D721Med (cell line): ENCODE measurements at regions not wholly inside any gene's neighbourhood (a gene's known extent, or its start where the extent isn't known, plus 50 kb on each side); places are given as distances from the start of the nearest gene placed in this dataset.
A peak's percentile ranks its signal among the peaks of the same experiment; 100 is the strongest.

Experiments
- DNase-seq: peaks from one replicate; pipeline ENCODE4 v3.0.0; 2011; ENCODE audit warnings: low spot score; ENCODE audit not compliant: insufficient read length
- FAIRE-seq: peaks from 2 replicates; lab custom pipeline; 2011; peaks lifted over from hg19 to GRCh38; lab: Jason Lieb, UNC
- TF ChIP-seq, protein P1 (sequence below): IDR thresholded peaks from 2 replicates; pipeline ENCODE4 v1.5.1; 2012; ENCODE audit warnings: mild to moderate bottlenecking, control low read depth; ENCODE audit not compliant: insufficient read depth; ENCODE audit errors: missing control alignments

DNA sequence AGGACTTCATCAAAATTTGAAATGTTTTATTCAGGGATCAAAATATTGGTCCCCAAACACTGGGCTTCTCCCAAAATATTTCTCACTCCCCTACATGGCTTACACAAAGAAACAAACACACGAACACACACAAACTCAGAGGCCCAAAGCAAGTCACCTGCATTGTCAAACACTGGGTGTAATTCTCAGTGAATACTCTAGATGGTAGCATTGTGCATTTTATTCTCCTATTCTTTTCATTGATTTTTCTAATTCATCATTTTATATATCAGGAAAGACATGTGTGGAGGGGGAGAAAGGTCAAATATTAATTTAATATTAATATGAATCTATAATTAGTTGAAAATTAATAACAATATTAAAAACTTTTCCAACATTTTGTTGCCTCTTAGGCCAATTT, 72.3 kb upstream of the TNMD start:
- FAIRE-seq (peak; percentile 64), DNase-seq (no peak)

DNA sequence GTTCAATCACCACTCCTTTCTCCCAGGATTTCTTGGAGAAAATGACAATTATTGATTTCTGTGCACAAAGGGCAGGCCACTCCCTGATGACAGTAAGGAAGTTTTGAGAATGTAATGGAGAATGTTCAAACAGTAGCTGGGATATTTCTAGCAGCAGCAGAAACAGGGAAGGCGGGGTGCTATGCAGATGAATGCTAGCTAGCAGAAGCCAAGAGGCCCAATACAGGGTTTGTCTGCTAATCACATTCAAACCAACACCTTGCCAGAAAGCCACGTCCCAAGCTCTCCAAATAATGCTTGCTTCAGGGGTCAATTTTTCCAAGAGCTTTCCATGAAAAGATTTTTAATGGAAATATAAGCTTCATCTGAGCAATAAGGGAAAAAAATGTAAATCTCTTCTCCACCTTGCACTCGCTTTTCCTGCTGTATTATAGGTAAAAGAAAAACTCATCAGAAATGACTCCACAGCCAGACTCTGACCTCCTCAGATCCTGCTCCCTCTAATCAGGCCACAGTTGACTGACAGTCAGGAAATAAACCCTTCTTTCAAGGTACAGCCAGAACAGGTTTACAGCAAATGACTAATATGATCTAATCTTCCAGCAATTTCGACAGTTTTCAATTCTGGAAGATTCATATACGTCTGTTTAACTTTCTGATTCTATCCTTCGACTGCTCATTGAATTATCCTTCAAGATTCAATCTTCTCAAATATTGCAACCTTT, 84.7 kb upstream of the PCDH19 start:
- TF ChIP-seq, protein P1, sequence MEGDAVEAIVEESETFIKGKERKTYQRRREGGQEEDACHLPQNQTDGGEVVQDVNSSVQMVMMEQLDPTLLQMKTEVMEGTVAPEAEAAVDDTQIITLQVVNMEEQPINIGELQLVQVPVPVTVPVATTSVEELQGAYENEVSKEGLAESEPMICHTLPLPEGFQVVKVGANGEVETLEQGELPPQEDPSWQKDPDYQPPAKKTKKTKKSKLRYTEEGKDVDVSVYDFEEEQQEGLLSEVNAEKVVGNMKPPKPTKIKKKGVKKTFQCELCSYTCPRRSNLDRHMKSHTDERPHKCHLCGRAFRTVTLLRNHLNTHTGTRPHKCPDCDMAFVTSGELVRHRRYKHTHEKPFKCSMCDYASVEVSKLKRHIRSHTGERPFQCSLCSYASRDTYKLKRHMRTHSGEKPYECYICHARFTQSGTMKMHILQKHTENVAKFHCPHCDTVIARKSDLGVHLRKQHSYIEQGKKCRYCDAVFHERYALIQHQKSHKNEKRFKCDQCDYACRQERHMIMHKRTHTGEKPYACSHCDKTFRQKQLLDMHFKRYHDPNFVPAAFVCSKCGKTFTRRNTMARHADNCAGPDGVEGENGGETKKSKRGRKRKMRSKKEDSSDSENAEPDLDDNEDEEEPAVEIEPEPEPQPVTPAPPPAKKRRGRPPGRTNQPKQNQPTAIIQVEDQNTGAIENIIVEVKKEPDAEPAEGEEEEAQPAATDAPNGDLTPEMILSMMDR = no peak
- DNase-seq (no peak), FAIRE-seq (no peak)

More for the DNA sequence above, 72.3 kb upstream of the TNMD start:
- TF ChIP-seq, protein P1 = peak; percentile 42

DNA sequence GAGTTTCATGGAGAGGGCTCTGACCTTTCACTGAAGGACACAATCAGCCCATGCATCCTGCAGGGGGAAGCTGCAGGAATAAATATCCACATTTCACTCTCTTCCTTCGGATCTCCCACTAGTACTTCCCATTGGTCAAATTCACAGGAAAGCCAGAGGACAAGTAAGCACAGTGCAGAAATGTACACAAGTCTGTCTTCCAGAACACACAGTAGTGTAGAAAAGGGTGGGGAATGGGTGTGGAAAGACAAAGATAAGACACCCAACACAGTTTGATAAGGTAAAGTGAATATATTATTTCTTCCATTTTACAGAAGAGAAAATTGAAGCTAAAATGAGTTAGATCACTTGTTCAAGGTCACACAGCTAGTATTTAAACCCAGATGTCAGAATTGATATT, 81.1 kb upstream of the PCDH19 start:
- TF ChIP-seq, protein P1 = no peak
- FAIRE-seq (no peak), DNase-seq (no peak)

DNA sequence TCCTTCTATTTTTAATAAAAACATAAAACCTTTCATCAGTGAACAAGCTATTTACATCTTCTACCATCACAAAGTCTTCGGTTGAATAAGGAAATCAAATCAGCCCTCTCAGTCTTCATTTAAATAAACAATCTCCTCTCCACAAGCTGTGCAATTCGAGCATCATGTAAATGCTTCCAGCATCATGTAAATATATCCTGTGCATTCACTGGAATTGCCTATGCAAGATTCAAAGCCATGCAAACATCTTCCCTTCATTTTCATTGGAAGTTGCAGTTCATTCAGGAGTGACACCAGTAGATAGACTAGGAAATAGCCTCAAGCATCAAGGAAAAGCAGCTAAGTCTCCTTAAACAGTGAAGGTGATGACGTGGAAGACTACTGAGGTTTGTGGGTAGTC, 77.7 kb upstream of the PCDH19 start:
- TF ChIP-seq, protein P1 = no peak

DNA sequence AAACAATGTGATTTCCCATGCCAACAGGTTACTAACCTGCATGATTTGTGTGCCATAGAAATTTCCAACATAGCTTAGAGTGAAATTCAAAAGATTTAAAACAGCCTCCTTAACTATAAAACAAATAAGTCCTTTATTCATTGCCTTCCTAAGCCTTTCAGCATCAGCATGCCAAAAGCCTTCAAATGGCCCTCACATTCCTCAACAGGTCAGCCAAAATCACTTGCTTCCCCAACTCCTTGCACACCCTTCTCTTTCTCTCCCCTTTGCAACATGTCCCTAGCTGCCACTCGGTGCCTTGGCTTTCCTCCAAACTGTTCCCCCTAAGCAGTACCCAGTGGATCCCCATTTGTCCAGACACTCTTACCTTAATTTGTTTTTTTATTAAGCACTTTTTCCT, 74.9 kb upstream of the PCDH19 start:
- DNase-seq (no peak), FAIRE-seq (no peak)
- TF ChIP-seq, protein P1 = no peak

More for the DNA sequence above, 77.7 kb upstream of the PCDH19 start:
- DNase-seq = no peak
- FAIRE-seq = no peak

DNA sequence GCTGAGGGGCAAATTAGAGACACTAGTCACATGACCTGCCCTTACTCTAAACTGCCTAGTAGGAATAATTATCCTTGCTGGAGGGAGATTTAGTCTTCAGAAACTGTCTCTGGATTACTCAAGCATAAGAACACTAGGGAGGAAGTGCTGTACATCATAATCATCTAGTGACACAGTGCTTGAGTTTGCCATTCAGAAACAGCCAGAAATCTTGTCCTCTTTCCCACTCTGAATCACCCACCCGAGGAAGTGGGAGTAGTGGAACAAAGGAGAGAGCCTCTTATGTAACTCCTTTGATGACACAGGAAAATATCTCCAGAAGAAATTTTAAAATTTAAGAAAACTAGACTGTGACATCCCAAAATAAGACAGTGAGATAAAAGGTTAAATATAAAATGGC, 69.3 kb upstream of the PCDH19 start:
- no peak for DNase-seq
- FAIRE-seq = no peak
- TF ChIP-seq, protein P1 = no peak

DNA sequence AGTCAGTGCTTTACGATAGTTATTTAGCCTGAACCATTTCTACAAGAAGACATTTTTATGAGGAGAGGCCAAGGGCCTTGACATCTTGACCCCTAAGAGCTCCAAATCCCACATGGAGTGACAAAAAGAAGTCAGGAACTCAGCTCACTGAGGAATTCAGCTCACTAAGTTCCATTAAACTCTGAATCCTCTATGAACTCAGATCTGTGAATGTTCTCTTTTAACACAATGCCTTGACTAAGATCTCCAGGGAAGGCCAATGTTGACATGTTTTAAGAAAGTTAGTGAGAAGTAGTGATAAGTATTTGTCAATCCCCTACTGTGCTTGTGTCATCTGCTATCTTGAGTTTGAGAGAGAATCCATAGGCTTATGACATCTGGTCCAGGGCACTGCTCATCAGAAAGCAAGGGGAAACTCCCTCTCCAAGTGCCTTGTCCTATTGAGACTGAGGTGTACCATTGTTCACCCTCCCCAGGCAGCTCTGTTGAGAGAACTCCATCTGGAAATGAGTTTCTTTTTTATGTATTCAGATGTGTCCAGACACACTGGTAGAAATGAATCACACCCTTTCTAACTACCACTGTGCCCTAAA, 68.7 kb upstream of the PCDH19 start:
- FAIRE-seq (no peak), DNase-seq (no peak)
- TF ChIP-seq, protein P1 = no peak
